ENCODE measurements at regions not wholly inside any gene's neighbourhood (a gene's known extent, or its start where the extent isn't known, plus 50 kb on each side); places are given as distances from the start of the nearest gene placed in this dataset.

- no peak for DNase-seq (ENCODE audit: low read depth, low spot score)
These were observed 75.6 kb upstream of the KAZN start for GRCh38 chr1:14522926-14523241.

GRCh38 chr1:14524826-14525636 is 73.5 kb upstream of the KAZN start:
- no peak for DNase-seq (ENCODE audit: low read depth, low spot score)

GRCh38 chr1:14529475-14529874 is 69.0 kb upstream of the KAZN start:
- no peak for DNase-seq (ENCODE audit: low read depth, low spot score)

- DNase-seq (ENCODE audit: low read depth, low spot score), result no peak
These were observed 67.0 kb upstream of the KAZN start for GRCh38 chr1:14531519-14531918.

- DNase-seq (ENCODE audit: low read depth, low spot score), result no peak
These were observed 62.7 kb upstream of the KAZN start for GRCh38 chr1:14535619-14536355.

GRCh38 chr1:14538335-14538734 is 60.1 kb upstream of the KAZN start:
- DNase-seq (ENCODE audit: low read depth, low spot score), result no peak

- DNase-seq (ENCODE audit: low read depth, low spot score), result no peak
These were observed 59.2 kb upstream of the KAZN start for GRCh38 chr1:14539309-14539708.

- no peak for DNase-seq (ENCODE audit: low read depth, low spot score)
These were observed 58.4 kb upstream of the KAZN start for GRCh38 chr1:14539953-14540563.

GRCh38 chr1:14541348-14541747 is 57.1 kb upstream of the KAZN start:
- no peak for DNase-seq (ENCODE audit: low read depth, low spot score)

GRCh38 chr1:14543191-14543840 is 55.2 kb upstream of the KAZN start:
- DNase-seq (ENCODE audit: low read depth, low spot score), result no peak

- no peak for DNase-seq (ENCODE audit: low read depth, low spot score)
These were observed 54.2 kb upstream of the KAZN start for GRCh38 chr1:14544319-14544718.

- DNase-seq (ENCODE audit: low read depth, low spot score), result no peak
These were observed 53.0 kb upstream of the KAZN start for GRCh38 chr1:14545422-14546025.

GRCh38 chr1:14546416-14546815 is 52.1 kb upstream of the KAZN start:
- DNase-seq (ENCODE audit: low read depth, low spot score), result no peak

Data from brain pericyte (primary cell).